Neural crest cell (in vitro differentiated cells): ENCODE measurements at regions not wholly inside any gene's neighbourhood (a gene's known extent, or its start where the extent isn't known, plus 50 kb on each side); places are given as distances from the start of the nearest gene placed in this dataset.
"Not testable (repeated sequence)": the region's sequence is repeated elsewhere in the genome, so short reads cannot be mapped to it uniquely, and the experiment has no call there.

Source experiments
- DNase-seq: peaks from one replicate; pipeline ENCODE4 v3.0.0; 2021; ENCODE audit warnings: low read depth, mixed read lengths, low spot score
- H3K27ac Mint-ChIP-seq: one replicate; pipeline ENCODE4 v1.8.0; 2021; ENCODE audit warnings: mild to moderate bottlenecking, mixed read lengths; ENCODE audit not compliant: unreplicated experiment
- H3K27me3 Mint-ChIP-seq: 2 replicates; pipeline ENCODE4 v1.8.0; 2021; ENCODE audit warnings: low read depth, mild to moderate bottlenecking, mixed read lengths
- H3K36me3 Mint-ChIP-seq: 2 replicates; pipeline ENCODE4 v1.8.0; 2021; ENCODE audit warnings: low read depth, mild to moderate bottlenecking, mixed read lengths
- H3K4me1 Mint-ChIP-seq: 2 replicates; pipeline ENCODE4 v1.8.0; 2021; ENCODE audit warnings: mixed read lengths
- H3K4me3 Mint-ChIP-seq: one replicate; pipeline ENCODE4 v1.8.0; 2021; ENCODE audit warnings: mild to moderate bottlenecking, mixed read lengths
- H3K9me3 Mint-ChIP-seq: 2 replicates; pipeline ENCODE4 v1.8.0; 2021; ENCODE audit warnings: mixed read lengths
- TF ChIP-seq, protein P1 (sequence below): fragments of 200-600 bp; sonication (generic); conservative IDR thresholded peaks from 2 replicates; pipeline ENCODE4 v1.5.0; 2021; ENCODE audit warnings: antibody characterized with exemption, mild to moderate bottlenecking

DNA sequence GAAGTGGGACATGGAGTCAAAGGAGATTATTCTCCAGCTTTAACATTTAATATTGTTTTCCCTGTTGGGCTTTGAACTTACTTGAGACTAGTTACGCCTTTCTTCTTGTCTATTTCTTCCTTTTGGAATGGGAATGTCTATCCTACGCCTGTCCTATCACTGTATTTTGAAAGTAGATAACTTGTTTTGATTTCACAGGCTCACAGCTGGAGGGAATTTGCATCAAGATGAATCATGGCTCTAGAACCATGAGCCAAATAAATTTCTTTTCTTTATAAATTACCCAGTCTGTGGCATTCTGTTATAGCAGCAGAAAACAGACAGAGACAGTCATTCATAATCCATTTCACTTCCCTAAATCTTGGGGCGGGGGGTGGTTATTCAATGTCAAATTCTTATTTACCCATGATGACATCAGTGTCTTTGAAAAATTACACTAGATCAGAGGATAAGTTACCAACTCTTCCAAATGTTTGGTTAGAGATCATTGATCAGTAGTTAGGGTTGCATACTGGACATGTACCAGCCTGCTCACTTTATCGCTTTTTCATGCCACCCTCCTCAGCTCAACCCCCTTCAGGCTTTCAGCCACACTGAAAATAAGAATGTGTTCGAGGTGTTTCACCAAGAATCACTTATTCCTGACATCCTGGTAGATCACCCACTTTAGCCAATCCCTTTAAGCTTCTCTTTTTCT, 419.6 kb upstream of the PIK3R1 start:
- Mint-ChIP-seq H3K4me3 (no peak overlapping the region), H3K36me3 (peaks cover 13% of the 10 kb centered on the region), H3K27ac (no peak overlapping the region), H3K9me3 (peaks cover 10% of the 10 kb centered on the region), H3K27me3 (no peaks in the 10 kb centered on the region), H3K4me1 (peaks cover 24% of the 10 kb centered on the region)
- DNase-seq, result no peak
- TF ChIP-seq, protein P1, sequence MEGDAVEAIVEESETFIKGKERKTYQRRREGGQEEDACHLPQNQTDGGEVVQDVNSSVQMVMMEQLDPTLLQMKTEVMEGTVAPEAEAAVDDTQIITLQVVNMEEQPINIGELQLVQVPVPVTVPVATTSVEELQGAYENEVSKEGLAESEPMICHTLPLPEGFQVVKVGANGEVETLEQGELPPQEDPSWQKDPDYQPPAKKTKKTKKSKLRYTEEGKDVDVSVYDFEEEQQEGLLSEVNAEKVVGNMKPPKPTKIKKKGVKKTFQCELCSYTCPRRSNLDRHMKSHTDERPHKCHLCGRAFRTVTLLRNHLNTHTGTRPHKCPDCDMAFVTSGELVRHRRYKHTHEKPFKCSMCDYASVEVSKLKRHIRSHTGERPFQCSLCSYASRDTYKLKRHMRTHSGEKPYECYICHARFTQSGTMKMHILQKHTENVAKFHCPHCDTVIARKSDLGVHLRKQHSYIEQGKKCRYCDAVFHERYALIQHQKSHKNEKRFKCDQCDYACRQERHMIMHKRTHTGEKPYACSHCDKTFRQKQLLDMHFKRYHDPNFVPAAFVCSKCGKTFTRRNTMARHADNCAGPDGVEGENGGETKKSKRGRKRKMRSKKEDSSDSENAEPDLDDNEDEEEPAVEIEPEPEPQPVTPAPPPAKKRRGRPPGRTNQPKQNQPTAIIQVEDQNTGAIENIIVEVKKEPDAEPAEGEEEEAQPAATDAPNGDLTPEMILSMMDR, result no peak

DNA sequence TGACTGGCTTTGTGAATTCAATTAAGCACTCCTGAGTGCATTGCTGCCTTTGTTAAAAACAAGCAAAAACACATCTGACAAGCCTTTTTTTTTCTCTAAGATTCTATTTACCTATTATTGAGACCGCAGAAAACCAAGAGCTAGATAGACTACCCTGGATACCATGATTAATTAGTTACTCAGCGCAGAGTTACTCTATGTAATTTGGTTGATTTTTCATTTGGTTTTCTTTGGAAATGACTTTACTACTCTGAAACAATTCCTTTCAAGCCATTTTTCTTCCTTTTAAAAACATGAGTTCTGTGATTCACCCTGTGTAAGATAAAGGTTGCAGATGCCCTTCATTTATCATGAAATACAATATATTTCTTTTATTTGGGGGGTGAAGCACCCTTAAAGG, 421.6 kb upstream of the PIK3R1 start:
- Mint-ChIP-seq H3K27ac (no peak overlapping the region), H3K4me3 (no peak overlapping the region), H3K27me3 (no peaks in the 10 kb centered on the region), H3K36me3 (peaks cover 7% of the 10 kb centered on the region), H3K4me1 (peaks cover 24% of the 10 kb centered on the region), H3K9me3 (peaks cover 7% of the 10 kb centered on the region)
- no peak for DNase-seq
- TF ChIP-seq, protein P1, result no peak

DNA sequence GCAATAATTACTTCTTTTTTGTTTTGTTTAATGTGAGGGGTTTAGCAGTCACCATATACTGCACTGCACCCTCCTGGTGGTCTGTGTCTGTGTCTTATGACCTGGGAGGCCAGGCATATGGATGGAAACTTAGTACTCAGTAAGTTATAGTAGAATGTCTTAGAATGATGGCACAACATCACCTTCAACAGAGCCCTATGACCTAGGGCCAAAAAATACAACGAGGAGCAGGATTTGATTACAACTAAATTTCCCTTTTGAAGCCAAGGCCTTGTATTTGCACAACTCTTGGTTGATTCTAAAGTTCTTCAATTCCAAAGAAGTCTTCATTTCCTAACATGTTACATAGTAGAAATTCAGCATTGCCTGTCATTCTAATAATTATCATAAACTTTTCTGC, 422.1 kb upstream of the PIK3R1 start:
- TF ChIP-seq, protein P1, result no peak
- peaks cover 2% of the 10 kb centered on the region for H3K9me3 Mint-ChIP-seq
- H3K4me1 Mint-ChIP-seq, result peaks cover 24% of the 10 kb centered on the region
- no peak overlapping the region for H3K27ac Mint-ChIP-seq
- no peaks in the 10 kb centered on the region for H3K27me3 Mint-ChIP-seq
- H3K36me3 Mint-ChIP-seq, result peaks cover 4% of the 10 kb centered on the region
- no peak overlapping the region for H3K4me3 Mint-ChIP-seq
- no peak for DNase-seq

DNA sequence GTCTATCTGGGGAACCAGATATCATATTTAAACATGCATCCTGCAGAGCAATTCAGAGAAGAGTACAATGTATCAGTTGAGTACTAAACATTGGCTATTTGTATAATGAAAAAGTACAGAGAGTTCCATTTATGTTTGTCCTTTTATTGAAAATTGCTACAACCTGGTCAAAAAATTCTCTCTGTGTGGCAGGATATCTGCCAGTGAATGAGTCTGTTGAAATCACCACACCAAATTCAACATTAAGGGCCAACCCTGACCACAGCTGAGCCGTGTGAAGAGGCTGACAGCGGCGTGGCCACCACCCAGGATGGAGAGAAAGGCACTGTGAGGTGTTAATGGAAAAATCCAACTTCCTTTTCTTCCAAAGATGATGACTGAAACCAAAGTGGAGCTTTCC, 422.7 kb upstream of the PIK3R1 start:
- Mint-ChIP-seq H3K4me3 (no peak overlapping the region), H3K4me1 (peaks cover 28% of the 10 kb centered on the region), H3K36me3 (peaks cover 3% of the 10 kb centered on the region), H3K27me3 (no peaks in the 10 kb centered on the region), H3K9me3 (no peaks in the 10 kb centered on the region), H3K27ac (no peak overlapping the region)
- TF ChIP-seq, protein P1, result no peak
- DNase-seq, result no peak

DNA sequence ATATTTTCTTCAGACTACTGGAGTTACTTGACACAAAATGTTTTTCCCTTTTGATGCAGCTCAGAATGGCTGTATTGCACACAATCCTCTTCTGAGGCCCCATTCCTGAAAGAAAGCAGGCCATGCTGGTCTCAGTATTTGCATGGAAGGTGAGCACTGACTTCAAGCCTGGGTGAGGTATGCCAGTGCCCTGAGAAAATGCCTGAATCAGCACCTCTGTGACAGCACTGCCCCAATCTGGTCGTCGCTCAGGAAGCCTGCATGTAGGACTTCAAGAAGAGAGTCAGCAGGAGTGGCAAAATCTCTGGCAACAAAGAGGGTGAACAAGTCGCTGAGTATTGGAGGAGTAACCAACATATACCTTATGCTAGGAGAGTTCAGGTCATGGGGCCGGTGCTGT, 425.2 kb upstream of the PIK3R1 start:
- Mint-ChIP-seq H3K4me1 (peaks cover 42% of the 10 kb centered on the region), H3K27ac (no peak overlapping the region), H3K9me3 (peaks cover 4% of the 10 kb centered on the region), H3K4me3 (no peak overlapping the region), H3K27me3 (no peaks in the 10 kb centered on the region), H3K36me3 (peaks cover 8% of the 10 kb centered on the region)
- TF ChIP-seq, protein P1, result no peak
- no peak for DNase-seq

DNA sequence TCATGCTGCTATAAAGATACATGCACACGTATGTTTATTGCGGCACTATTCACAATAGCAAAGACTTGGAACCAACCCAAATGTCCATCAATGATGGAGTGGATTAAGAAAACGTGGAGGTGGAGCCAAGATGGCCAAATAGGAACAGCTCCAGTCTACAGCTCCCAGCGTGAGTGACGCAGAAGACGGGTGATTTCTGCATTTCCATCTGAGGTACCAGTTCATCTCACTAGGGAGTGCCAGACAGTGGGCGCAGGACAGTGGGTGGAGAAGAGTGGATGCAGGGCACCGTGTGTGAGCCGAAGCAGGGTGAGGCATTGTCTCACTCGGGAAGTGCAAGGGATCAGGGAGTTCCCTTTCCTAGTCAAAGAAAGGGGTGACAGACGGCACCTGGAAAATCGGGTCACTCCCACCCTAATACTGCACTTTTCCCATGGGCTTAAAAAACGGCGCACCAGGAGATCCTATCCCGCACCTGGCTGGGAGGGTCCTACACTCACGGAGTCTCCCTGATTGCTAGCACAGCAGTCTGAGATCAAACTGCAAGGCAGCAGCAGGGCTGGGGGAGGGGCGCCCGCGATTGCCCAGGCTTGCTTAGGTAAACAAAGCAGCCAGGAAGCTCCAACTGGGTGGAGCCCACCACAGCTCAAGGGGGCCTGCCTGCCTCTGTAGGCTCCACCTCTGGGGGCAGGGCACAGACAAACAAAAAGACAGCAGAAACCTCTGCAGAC, 435.5 kb upstream of the PIK3R1 start:
- peak; percentile 24 for DNase-seq
- H3K27me3 Mint-ChIP-seq, result not testable (repeated sequence)
- H3K4me3 Mint-ChIP-seq, result peak overlapping the region; percentile 47
- peaks cover 43% of the 10 kb centered on the region for H3K36me3 Mint-ChIP-seq
- H3K4me1 Mint-ChIP-seq, result peaks cover 21% of the 10 kb centered on the region
- peaks cover 15% of the 10 kb centered on the region for H3K9me3 Mint-ChIP-seq
- H3K27ac Mint-ChIP-seq, result peak overlapping the region; percentile 95
